ENCODE measurements at regions not wholly inside any gene's neighbourhood (a gene's known extent, or its start where the extent isn't known, plus 50 kb on each side); places are given as distances from the start of the nearest gene placed in this dataset.

DNA sequence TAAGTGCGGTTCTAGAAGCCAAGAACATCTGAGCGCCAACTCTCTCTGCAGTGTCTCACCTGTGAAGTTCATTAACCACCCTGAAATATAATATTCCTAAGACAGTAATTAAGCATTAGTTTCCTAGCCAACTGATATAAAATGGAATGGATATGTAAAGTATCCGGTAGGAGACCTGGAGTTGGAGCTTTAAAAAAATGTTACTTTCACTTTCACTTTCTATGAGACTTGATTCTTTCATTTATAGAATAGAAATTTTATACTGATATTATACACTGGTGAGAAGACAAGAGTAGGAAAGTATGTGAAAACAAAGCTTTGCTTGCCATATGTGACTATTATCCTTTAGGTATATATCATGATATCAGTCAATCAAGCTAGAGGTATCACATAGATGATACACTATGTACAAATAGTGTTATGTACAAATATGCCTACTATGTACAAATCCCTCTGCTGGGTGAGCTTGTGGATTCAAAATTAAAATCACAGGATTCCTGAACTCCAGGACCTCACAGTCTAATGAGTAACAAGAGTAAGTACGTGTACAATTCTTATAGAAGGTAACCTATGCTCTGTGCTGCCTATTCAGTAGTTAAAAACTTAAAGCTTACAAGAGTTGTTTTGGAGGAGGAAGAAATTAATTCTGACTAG is 934.2 kb downstream of the TTLL7 start:
- Mint-ChIP-seq H3K27me3 (ENCODE audit: low read depth) (no peaks in the 10 kb centered on the region), H3K27ac (0 out of 2 replicates have a peak overlapping the region, but pooled peaks have one; percentile 7), H3K9me3 (peaks cover 11% of the 10 kb centered on the region; the same call in 1 of the 2 replicates), H3K4me1 (peaks cover 32% of the 10 kb centered on the region), H3K4me3 (no peak overlapping the region), H3K36me3 (0 out of 2 replicates have a peak, but pooled peaks cover 2% of the 10 kb centered on the region)
- no peak for DNase-seq (ENCODE audit: low spot score)
- POLR2A ChIA-PET = no interaction called here
- CTCF ChIA-PET = no interaction called here
- TF ChIP-seq USF1 (CRISPR knock-in tag; IDR thresholded peaks at IDR 0.05) = no peak
- TF ChIP-seq FOXK1 (CRISPR knock-in tag; IDR thresholded peaks at IDR 0.05) = no peak
- TF ChIP-seq PRRX2 (CRISPR knock-in tag; IDR thresholded peaks at IDR 0.05) = no peak
- no peak for TF ChIP-seq MYBL2 (CRISPR knock-in tag; IDR thresholded peaks at IDR 0.05)
- TF ChIP-seq, protein P1, sequence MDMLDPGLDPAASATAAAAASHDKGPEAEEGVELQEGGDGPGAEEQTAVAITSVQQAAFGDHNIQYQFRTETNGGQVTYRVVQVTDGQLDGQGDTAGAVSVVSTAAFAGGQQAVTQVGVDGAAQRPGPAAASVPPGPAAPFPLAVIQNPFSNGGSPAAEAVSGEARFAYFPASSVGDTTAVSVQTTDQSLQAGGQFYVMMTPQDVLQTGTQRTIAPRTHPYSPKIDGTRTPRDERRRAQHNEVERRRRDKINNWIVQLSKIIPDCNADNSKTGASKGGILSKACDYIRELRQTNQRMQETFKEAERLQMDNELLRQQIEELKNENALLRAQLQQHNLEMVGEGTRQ (CRISPR knock-in tag; IDR thresholded peaks at IDR 0.05) = no peak
- TF ChIP-seq NFATC4 (CRISPR knock-in tag; IDR thresholded peaks at IDR 0.05) = no peak
- no peak for TF ChIP-seq FOXP4 (CRISPR knock-in tag; IDR thresholded peaks at IDR 0.05)
- TF ChIP-seq JUN (CRISPR knock-in tag; IDR thresholded peaks at IDR 0.05) = no peak
- TF ChIP-seq OVOL2 (CRISPR knock-in tag; IDR thresholded peaks at IDR 0.05; ENCODE audit: borderline replicate concordance) = no peak
- TF ChIP-seq FOXJ3 (CRISPR knock-in tag; IDR thresholded peaks at IDR 0.05; ENCODE audit: borderline replicate concordance) = no peak
- TF ChIP-seq SMAD4 (CRISPR knock-in tag; IDR thresholded peaks at IDR 0.05) = no peak
- no peak for TF ChIP-seq KAT7 (CRISPR knock-in tag; IDR thresholded peaks at IDR 0.05; ENCODE audit: borderline replicate concordance)
- no peak for TF ChIP-seq NR2C2 (CRISPR knock-in tag; IDR thresholded peaks at IDR 0.05)
- no peak for TF ChIP-seq PRDM15 (CRISPR knock-in tag; IDR thresholded peaks at IDR 0.05)
- no peak for TF ChIP-seq TP53 (CRISPR knock-in tag; IDR thresholded peaks at IDR 0.05)
- TF ChIP-seq, protein P2, sequence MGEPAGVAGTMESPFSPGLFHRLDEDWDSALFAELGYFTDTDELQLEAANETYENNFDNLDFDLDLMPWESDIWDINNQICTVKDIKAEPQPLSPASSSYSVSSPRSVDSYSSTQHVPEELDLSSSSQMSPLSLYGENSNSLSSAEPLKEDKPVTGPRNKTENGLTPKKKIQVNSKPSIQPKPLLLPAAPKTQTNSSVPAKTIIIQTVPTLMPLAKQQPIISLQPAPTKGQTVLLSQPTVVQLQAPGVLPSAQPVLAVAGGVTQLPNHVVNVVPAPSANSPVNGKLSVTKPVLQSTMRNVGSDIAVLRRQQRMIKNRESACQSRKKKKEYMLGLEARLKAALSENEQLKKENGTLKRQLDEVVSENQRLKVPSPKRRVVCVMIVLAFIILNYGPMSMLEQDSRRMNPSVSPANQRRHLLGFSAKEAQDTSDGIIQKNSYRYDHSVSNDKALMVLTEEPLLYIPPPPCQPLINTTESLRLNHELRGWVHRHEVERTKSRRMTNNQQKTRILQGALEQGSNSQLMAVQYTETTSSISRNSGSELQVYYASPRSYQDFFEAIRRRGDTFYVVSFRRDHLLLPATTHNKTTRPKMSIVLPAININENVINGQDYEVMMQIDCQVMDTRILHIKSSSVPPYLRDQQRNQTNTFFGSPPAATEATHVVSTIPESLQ (CRISPR knock-in tag; IDR thresholded peaks at IDR 0.05) = no peak
- no peak for TF ChIP-seq ESRRA (CRISPR knock-in tag; IDR thresholded peaks at IDR 0.05; ENCODE audit: borderline replicate concordance)
- TF ChIP-seq JAZF1 (CRISPR knock-in tag; IDR thresholded peaks at IDR 0.05) = no peak
- no peak for ATAC-seq
